ENCODE measurements at regions not wholly inside any gene's neighbourhood (a gene's known extent, or its start where the extent isn't known, plus 50 kb on each side); places are given as distances from the start of the nearest gene placed in this dataset.

DNA sequence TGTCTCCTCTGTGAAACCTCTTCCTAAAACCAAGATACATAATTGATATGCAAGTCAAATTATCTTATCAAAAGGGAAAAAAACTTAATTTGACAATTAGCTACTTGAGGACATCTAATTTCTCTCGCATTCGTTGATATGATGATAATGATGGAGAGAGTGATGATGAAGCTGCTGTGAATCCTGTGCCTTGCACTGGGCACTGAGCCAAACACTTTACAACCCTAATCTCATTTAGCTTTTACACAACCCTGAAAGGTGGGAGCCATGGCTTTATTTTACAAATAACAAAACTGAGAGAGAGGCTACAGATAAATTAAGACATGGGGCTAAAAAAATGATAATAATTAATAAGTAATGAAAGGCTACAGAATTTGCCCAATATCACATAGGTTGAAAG is 176.0 kb downstream of the NOC3L start:
- no peak for TF ChIP-seq EZH2 (IDR thresholded peaks at IDR 0.05; ENCODE audit: insufficient read depth, poor library complexity, severe bottlenecking)
- no peak for TF ChIP-seq EZH2phosphoT487 (IDR thresholded peaks at IDR 0.05; ENCODE audit: insufficient read depth, low read depth)

Measured in GM23248 (cell line).